SK-N-SH treated with all-trans-retinoic acid at 6 μM for 48 hours (cell line): ENCODE measurements at regions not wholly inside any gene's neighbourhood (a gene's known extent, or its start where the extent isn't known, plus 50 kb on each side); places are given as distances from the start of the nearest gene placed in this dataset.

ENCODE experiments used
- ARNTL ChIP-seq: fragments of 450-650 bp; formaldehyde crosslinking; IDR thresholded peaks from 2 replicates; pipeline ENCODE4 v1.5.0; 2020; ENCODE audit warnings: low read depth, mild to moderate bottlenecking, moderate library complexity, borderline replicate concordance
- BACH2 ChIP-seq: fragments of 250-450 bp; sonication (Bioruptor Pico); IDR thresholded peaks from 2 replicates; pipeline ENCODE4 v1.9.0; 2021; ENCODE audit warnings: mild to moderate bottlenecking, borderline replicate concordance
- RARB ChIP-seq: fragments of 250-450 bp; sonication (Bioruptor Pico); IDR thresholded peaks from 2 replicates; pipeline ENCODE4 v1.8.0; 2021; ENCODE audit warnings: mild to moderate bottlenecking, moderate library complexity
- TOX ChIP-seq: fragments of 250-450 bp; sonication (Bioruptor Pico); IDR thresholded peaks from 2 replicates; pipeline ENCODE4 v1.8.0; 2021; ENCODE audit warnings: mild to moderate bottlenecking, moderate library complexity, borderline replicate concordance
- ZFP3 ChIP-seq: fragments of 250-450 bp; sonication (Bioruptor Pico); IDR thresholded peaks from 2 replicates; pipeline ENCODE4 v1.5.0; 2020; ENCODE audit warnings: mild to moderate bottlenecking, moderate library complexity
- ZNF565 ChIP-seq: fragments of 450-650 bp; formaldehyde crosslinking; conservative IDR thresholded peaks from 2 replicates; pipeline ENCODE4 v1.5.0; 2020; ENCODE audit warnings: low read depth, mild to moderate bottlenecking, moderate library complexity
- TF ChIP-seq, protein P1 (sequence below): fragments of 250-450 bp; sonication (Bioruptor Pico); IDR thresholded peaks from 2 replicates; pipeline ENCODE4 v1.5.1; 2020; ENCODE audit warnings: low read depth, mild to moderate bottlenecking, moderate library complexity

DNA sequence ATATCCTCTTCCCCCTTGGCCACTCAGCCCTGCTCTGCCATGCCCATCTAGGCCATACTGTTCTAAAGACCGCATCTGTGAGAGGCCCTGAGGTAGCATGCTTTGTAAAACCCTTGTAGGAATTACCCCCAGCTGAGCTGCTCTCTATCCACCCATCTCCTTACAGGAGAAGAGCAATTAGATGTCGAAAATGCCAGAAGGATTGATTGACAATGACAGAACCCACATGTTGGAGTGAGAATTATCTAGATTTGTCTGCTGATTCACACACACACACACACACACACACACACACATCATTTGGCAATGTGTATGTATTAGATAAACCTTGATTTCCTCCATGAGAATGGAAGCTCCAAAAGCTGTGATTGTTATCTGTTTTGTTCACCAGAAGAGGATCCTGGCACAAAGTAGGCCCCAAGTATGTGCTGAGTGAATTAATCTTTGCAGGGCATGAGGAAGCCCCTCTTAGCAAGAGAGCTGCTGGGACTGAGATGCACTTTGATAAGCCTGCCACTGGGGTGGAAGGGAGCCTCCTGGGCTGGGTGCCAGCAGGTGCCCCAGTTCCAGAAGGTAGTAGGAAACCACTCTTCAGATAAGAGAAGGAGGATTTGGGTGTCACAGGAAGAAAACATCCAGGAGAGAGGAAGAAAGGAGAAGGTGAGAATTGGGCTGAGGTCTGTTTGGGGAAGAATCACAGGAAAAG lies 187.5 kb upstream of the ADO start:
- TF ChIP-seq RARB, result no peak
- TF ChIP-seq BACH2 (CRISPR knock-in tag), result no peak
- no peak for TF ChIP-seq ARNTL (CRISPR knock-in tag)
- no peak for TF ChIP-seq ZNF565 (CRISPR knock-in tag)
- TF ChIP-seq, protein P1, sequence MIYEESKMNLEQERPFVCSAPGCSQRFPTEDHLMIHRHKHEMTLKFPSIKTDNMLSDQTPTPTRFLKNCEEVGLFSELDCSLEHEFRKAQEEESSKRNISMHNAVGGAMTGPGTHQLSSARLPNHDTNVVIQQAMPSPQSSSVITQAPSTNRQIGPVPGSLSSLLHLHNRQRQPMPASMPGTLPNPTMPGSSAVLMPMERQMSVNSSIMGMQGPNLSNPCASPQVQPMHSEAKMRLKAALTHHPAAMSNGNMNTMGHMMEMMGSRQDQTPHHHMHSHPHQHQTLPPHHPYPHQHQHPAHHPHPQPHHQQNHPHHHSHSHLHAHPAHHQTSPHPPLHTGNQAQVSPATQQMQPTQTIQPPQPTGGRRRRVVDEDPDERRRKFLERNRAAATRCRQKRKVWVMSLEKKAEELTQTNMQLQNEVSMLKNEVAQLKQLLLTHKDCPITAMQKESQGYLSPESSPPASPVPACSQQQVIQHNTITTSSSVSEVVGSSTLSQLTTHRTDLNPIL (CRISPR knock-in tag), result no peak
- no peak for TF ChIP-seq ZFP3 (CRISPR knock-in tag)
- TF ChIP-seq TOX (CRISPR knock-in tag), result no peak
